ENCODE measurements at regions not wholly inside any gene's neighbourhood (a gene's known extent, or its start where the extent isn't known, plus 50 kb on each side); places are given as distances from the start of the nearest gene placed in this dataset.

GRCh38 chr4:45078201-45078600, 351.8 kb upstream of the GNPDA2 start:
- TF ChIP-seq BACH2 (CRISPR knock-in tag; IDR thresholded peaks at IDR 0.05; ENCODE audit: borderline replicate concordance) (no peak), ZFP30 (CRISPR knock-in tag; IDR thresholded peaks at IDR 0.05) (no peak), CSDC2 (CRISPR knock-in tag; IDR thresholded peaks at IDR 0.05) (no peak), TCF4 (CRISPR knock-in tag; IDR thresholded peaks at IDR 0.05; ENCODE audit: borderline replicate concordance) (no peak), ARNTL (CRISPR knock-in tag; IDR thresholded peaks at IDR 0.05; ENCODE audit: borderline replicate concordance, low read depth) (no peak)

Measured in SK-N-SH treated with all-trans-retinoic acid at 6 μM for 48 hours (cell line).